Upper lobe of left lung (tissue), 6 donors: ENCODE measurements at regions not wholly inside any gene's neighbourhood (a gene's known extent, or its start where the extent isn't known, plus 50 kb on each side); places are given as distances from the start of the nearest gene placed in this dataset.

Experiments used
- ATAC-seq, 2 donors: fragments of 200-7000 bp; cut with Tn5 transposase; one replicate each; pipeline ENCODE4 v1.9.1; 2022; ENCODE audit warnings: mild to moderate bottlenecking in 2 of 2, moderate library complexity in 2 of 2; ENCODE audit not compliant: low FRiP score in 2 of 2
- DNase-seq, 2 donors: peaks; one replicate each; pipeline ENCODE4 v3.0.0-alpha.2; 2019 to 2020
- H3K27ac ChIP-seq, 4 donors: fragments of 200-600 bp; sonication (generic); one replicate each; pipeline ENCODE4 v1.5.1; 2016 to 2019
- H3K27me3 ChIP-seq, 4 donors: fragments of 200-600 bp; sonication (generic); one replicate each; pipeline ENCODE4 v1.5.1; 2017 to 2019
- H3K36me3 ChIP-seq, 4 donors: fragments of 200-600 bp; sonication (generic); one replicate each; pipeline ENCODE4 v1.5.1; 2016 to 2019
- H3K4me1 ChIP-seq, 4 donors: fragments of 200-600 bp; sonication (generic); one replicate each; pipeline ENCODE4 v1.5.1; 2018 to 2019
- H3K4me3 ChIP-seq, 4 donors: fragments of 200-600 bp; sonication (generic); one replicate each; pipeline ENCODE4 v1.5.1; 2017 to 2019; ENCODE audit warnings: mild to moderate bottlenecking in 2 of 4, moderate library complexity in 1 of 4
- H3K9me3 ChIP-seq, 4 donors: fragments of 200-600 bp; sonication (generic); one replicate each; pipeline ENCODE4 v1.5.1; 2018 to 2019
- CTCF ChIP-seq, 6 experiments: fragments of 450-650 bp in 4 of 6; fragments of 200-600 bp in 2 of 6; sonication (generic) in 2 of 6; IDR thresholded peaks; one replicate each; pipeline ENCODE4 v1.5.1; 2016 to 2019; ENCODE audit warnings: antibody characterized with exemption in 6 of 6
- EP300 ChIP-seq, 4 donors: sonication (generic); formaldehyde crosslinking; IDR thresholded peaks; one replicate each; pipeline ENCODE4 v1.5.1; 2017; ENCODE audit warnings: antibody characterized with exemption in 4 of 4, control low read depth in 2 of 4
- POLR2A ChIP-seq, 4 donors: fragments of 450-650 bp; IDR thresholded peaks; one replicate each; pipeline ENCODE4 v1.5.1; 2016 to 2017; ENCODE audit warnings: antibody characterized with exemption in 4 of 4, mild to moderate bottlenecking in 2 of 4
- POLR2AphosphoS5 ChIP-seq, 2 donors: sonication (generic); formaldehyde crosslinking; IDR thresholded peaks; one replicate each; pipeline ENCODE4 v1.5.1; 2017; ENCODE audit warnings: antibody characterized with exemption in 2 of 2
- WGBS, 2 donors: methylation state at CpG; one replicate each; pipeline ENCODE4 v1.1.5; 2017 to 2018; 5-methylcytosine and 5-hydroxymethylcytosine counted together
- donor health status: DM: no; HTN: no; CAD: no; lungs with moderate emphysema.
- donor health status: DM: no; HTN: yes; CAD: no; lungs with severe emphysema.

- 66 to 78% methylated on average over 13 to 19 of the region's 21 CpGs for WGBS, 2 donors
- H3K27ac ChIP-seq: peak overlapping the region in 1 of 4 donors; percentile 11
- ATAC-seq (no peak), DNase-seq (peak; percentile 12 to 50)
- H3K36me3 ChIP-seq: no peaks in the 10 kb centered on the region
- H3K27me3 ChIP-seq: no peaks in the 10 kb centered on the region
- H3K4me3 ChIP-seq: no peak overlapping the region
- no peaks in the 10 kb centered on the region for H3K4me1 ChIP-seq
- H3K9me3 ChIP-seq: no peaks in the 10 kb centered on the region
- TF ChIP-seq POLR2A (IDR thresholded peaks at IDR 0.05) (no peak), CTCF (IDR thresholded peaks at IDR 0.05) (no peak), POLR2AphosphoS5 (IDR thresholded peaks at IDR 0.05) (no peak), EP300 (IDR thresholded peaks at IDR 0.05) (no peak)
Measured at GRCh38 chr22:48942698-48943566, 884.7 kb downstream of the BRD1 start.

- ATAC-seq (no peak), DNase-seq (peak in 1 of 2 donors; percentile 8)
- TF ChIP-seq POLR2AphosphoS5 (IDR thresholded peaks at IDR 0.05): no peak
- TF ChIP-seq CTCF (IDR thresholded peaks at IDR 0.05): no peak
- TF ChIP-seq EP300 (IDR thresholded peaks at IDR 0.05): no peak
- no peak for TF ChIP-seq POLR2A (IDR thresholded peaks at IDR 0.05)
- 86 to 90% methylated on average over 5 to 11 of the region's 12 CpGs for WGBS, 2 donors
- Histone ChIP-seq H3K4me1 (no peaks in the 10 kb centered on the region), H3K27me3 (no peaks in the 10 kb centered on the region), H3K9me3 (no peaks in the 10 kb centered on the region), H3K27ac (no peak overlapping the region), H3K4me3 (no peak overlapping the region), H3K36me3 (no peaks in the 10 kb centered on the region)
Measured at GRCh38 chr22:48941903-48942575, 885.6 kb downstream of the BRD1 start.

- ATAC-seq (no peak), DNase-seq (peak in 1 of 2 donors; percentile 8)
- Histone ChIP-seq H3K4me1 (no peaks in the 10 kb centered on the region), H3K27ac (no peak overlapping the region), H3K4me3 (no peak overlapping the region), H3K27me3 (no peaks in the 10 kb centered on the region), H3K36me3 (no peaks in the 10 kb centered on the region), H3K9me3 (no peaks in the 10 kb centered on the region)
- TF ChIP-seq EP300 (IDR thresholded peaks at IDR 0.05): no peak
- TF ChIP-seq POLR2A (IDR thresholded peaks at IDR 0.05): no peak
- TF ChIP-seq CTCF (IDR thresholded peaks at IDR 0.05): no peak
- no peak for TF ChIP-seq POLR2AphosphoS5 (IDR thresholded peaks at IDR 0.05)
- WGBS, 2 donors: 69 to 79% methylated on average over 16 to 23 of the region's 23 CpGs
Measured at GRCh38 chr22:48941033-48941902, 886.4 kb downstream of the BRD1 start.

- H3K36me3 ChIP-seq: no peaks in the 10 kb centered on the region
- H3K9me3 ChIP-seq: no peaks in the 10 kb centered on the region
- DNase-seq (no peak), ATAC-seq (no peak)
- H3K27me3 ChIP-seq: no peaks in the 10 kb centered on the region
- H3K27ac ChIP-seq: no peak overlapping the region
- H3K4me3 ChIP-seq: no peak overlapping the region
- WGBS, 2 donors: 81 to 88% methylated on average over 12 to 20 of the region's 20 CpGs
- H3K4me1 ChIP-seq: no peaks in the 10 kb centered on the region
- no peak for TF ChIP-seq CTCF (IDR thresholded peaks at IDR 0.05)
- no peak for TF ChIP-seq EP300 (IDR thresholded peaks at IDR 0.05)
- TF ChIP-seq POLR2AphosphoS5 (IDR thresholded peaks at IDR 0.05): no peak
- no peak for TF ChIP-seq POLR2A (IDR thresholded peaks at IDR 0.05)
Measured at GRCh38 chr22:48940266-48941032, 887.2 kb downstream of the BRD1 start.
